Transverse colon (tissue), 4 donors: ENCODE measurements at regions not wholly inside any gene's neighbourhood (a gene's known extent, or its start where the extent isn't known, plus 50 kb on each side); places are given as distances from the start of the nearest gene placed in this dataset.

ENCODE experiments used
- DNase-seq: peaks from one replicate; pipeline ENCODE4 v3.0.0-alpha.2; 2019
- H3K27ac ChIP-seq, 4 donors: fragments of 200-600 bp; sonication (generic); 2 replicates each; pipeline ENCODE4 v1.5.1; 2016 to 2018; ENCODE audit warnings: inconsistent platforms in 4 of 4
- H3K27me3 ChIP-seq: fragments of 200-600 bp; sonication (generic); 2 replicates; pipeline ENCODE4 v1.5.1; 2017; ENCODE audit warnings: inconsistent platforms
- H3K36me3 ChIP-seq, 4 donors: fragments of 200-600 bp; sonication (generic); 2 replicates each; pipeline ENCODE4 v1.5.1; 2017 to 2019; ENCODE audit warnings: inconsistent platforms in 4 of 4
- H3K4me1 ChIP-seq, 4 donors: fragments of 200-600 bp; sonication (generic); 2 replicates each; pipeline ENCODE4 v1.5.1; 2017 to 2020; ENCODE audit warnings: inconsistent platforms in 4 of 4
- H3K4me3 ChIP-seq, 4 donors: fragments of 200-600 bp; sonication (generic); 1 replicate in 1 of 4; 2 replicates in 3 of 4; pipeline versions ENCODE4 v1.5.1 to v1.6.1; 2017 to 2019; ENCODE audit warnings: inconsistent platforms in 4 of 4
- H3K9me3 ChIP-seq, 2 donors: fragments of 200-600 bp; sonication (generic); 2 replicates each; pipeline ENCODE4 v1.5.1; 2017 to 2019; ENCODE audit warnings: inconsistent platforms in 2 of 2
- EP300 ChIP-seq: sonication (generic); formaldehyde crosslinking; IDR thresholded peaks from one replicate; pipeline ENCODE4 v1.6.1; 2017; ENCODE audit warnings: antibody characterized with exemption, low read depth
- POLR2A ChIP-seq: fragments of 450-650 bp; IDR thresholded peaks from one replicate; pipeline ENCODE4 v1.6.1; 2016; ENCODE audit warnings: antibody characterized with exemption, mild to moderate bottlenecking, moderate library complexity
- POLR2AphosphoS5 ChIP-seq, 3 donors: sonication (generic); formaldehyde crosslinking; IDR thresholded peaks; one replicate each; pipeline ENCODE4 v1.6.1; 2016; ENCODE audit warnings: antibody characterized with exemption in 3 of 3
- WGBS, 2 donors: methylation state at CpG; one replicate each; pipeline ENCODE4 v1.1.5; 2018; ENCODE audit warnings: low coverage in 1 of 2; 5-methylcytosine and 5-hydroxymethylcytosine counted together
- in situ Hi-C, 4 donors: fragments of 200-750 bp; cut with MboI; loops; one replicate each; pipeline versions ENCODE4 v1.15.0 to v1.15.1; 2017; ENCODE audit warnings: low sequenced_read_pairs in 3 of 4, low pct_ligation_motif_present in 1 of 4, low pct_unique_long_range_greater_than_20kb in 1 of 4
- intact Hi-C: fragments of 100-400 bp; cut with DNase I; formaldehyde crosslinking; loops from one replicate; pipeline ENCODE4 v1.15.1; 2023; ENCODE audit warnings: low total_unique reads
- TF ChIP-seq, protein P1 (sequence below), 5 experiments: fragments of 200-600 bp in 3 of 5; fragments of 450-650 bp in 2 of 5; sonication (generic) in 3 of 5; IDR thresholded peaks; 1 replicate in 2 of 5; 2 replicates in 3 of 5; pipeline ENCODE4 v1.5.1; 2016 to 2017; ENCODE audit warnings: antibody characterized with exemption in 5 of 5, inconsistent platforms in 3 of 5, mild to moderate bottlenecking in 2 of 5, moderate library complexity in 1 of 5

DNA sequence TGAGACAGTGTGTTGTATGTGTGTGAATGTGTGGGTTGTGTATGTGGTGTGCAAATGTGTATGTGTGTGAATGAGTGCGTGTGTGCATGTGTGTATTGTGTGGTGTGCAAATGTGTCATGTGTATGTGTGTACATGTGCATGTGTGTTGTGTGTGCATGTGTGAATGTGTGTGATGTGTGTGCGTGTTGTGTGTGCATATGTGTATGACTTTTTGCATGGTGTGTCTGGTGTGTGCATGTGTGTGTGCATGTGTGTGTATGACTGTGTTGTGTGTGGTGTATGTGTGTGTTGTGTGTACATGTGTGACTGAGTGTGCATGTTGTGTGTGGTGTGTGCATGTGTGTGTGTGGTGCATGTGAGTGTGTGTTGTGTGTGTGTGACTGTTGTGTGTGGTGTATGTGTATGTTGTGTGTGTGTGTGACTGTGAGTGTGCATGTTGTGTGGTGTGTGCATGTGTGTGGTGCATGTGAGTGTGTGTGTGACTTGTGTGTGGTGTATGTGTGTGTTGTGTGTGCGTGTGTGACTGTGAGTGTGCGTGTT lies 268.3 kb downstream of the DCDC2C start:
- intact Hi-C loops, result no loop called here

DNA sequence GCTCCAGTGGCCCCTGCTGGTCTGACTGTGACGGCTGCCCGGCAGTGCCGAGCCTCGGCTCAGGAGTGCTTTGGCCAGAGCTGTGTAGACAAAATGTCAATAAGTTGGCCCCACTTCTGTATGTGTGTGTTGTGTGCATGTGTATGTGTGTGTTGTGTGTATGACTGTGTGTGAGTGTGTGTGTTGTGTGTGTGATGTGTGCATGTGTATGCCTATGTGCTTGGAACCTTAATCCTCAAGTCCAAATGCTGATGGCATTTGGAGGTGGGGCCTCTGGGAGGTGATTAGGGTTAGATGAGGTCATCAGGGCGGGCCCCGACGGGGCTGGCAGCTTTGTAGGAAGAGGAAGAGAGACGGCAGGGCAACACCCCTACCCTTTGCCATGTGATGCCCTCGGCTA lies 269.0 kb downstream of the DCDC2C start:
- Histone ChIP-seq H3K9me3 (no peaks in the 10 kb centered on the region), H3K4me3 (no peak overlapping the region), H3K4me1 (no peaks in the 10 kb centered on the region), H3K27ac (no peak overlapping the region), H3K27me3 (no peaks in the 10 kb centered on the region), H3K36me3 (no peaks in the 10 kb centered on the region)
- DNase-seq, result no peak
- 74% methylated on average over 9 of the region's 9 CpGs; no CpG with 5 or more reads in 1 of the 2 donors for WGBS, 2 donors
- in situ Hi-C loops (no loop called here), intact Hi-C loops (no loop called here)
- no peak for TF ChIP-seq EP300
- TF ChIP-seq, protein P1, sequence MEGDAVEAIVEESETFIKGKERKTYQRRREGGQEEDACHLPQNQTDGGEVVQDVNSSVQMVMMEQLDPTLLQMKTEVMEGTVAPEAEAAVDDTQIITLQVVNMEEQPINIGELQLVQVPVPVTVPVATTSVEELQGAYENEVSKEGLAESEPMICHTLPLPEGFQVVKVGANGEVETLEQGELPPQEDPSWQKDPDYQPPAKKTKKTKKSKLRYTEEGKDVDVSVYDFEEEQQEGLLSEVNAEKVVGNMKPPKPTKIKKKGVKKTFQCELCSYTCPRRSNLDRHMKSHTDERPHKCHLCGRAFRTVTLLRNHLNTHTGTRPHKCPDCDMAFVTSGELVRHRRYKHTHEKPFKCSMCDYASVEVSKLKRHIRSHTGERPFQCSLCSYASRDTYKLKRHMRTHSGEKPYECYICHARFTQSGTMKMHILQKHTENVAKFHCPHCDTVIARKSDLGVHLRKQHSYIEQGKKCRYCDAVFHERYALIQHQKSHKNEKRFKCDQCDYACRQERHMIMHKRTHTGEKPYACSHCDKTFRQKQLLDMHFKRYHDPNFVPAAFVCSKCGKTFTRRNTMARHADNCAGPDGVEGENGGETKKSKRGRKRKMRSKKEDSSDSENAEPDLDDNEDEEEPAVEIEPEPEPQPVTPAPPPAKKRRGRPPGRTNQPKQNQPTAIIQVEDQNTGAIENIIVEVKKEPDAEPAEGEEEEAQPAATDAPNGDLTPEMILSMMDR (IDR thresholded peaks at IDR 0.05), result no peak
- no peak for TF ChIP-seq POLR2AphosphoS5 (IDR thresholded peaks at IDR 0.05)
- no peak for TF ChIP-seq POLR2A

More for the DNA sequence above, 268.3 kb downstream of the DCDC2C start:
- Histone ChIP-seq H3K4me1 (no peaks in the 10 kb centered on the region), H3K4me3 (no peak overlapping the region), H3K36me3 (no peaks in the 10 kb centered on the region), H3K27ac (no peak overlapping the region), H3K9me3 (no peaks in the 10 kb centered on the region), H3K27me3 (no peaks in the 10 kb centered on the region)
- in situ Hi-C loops, result no loop called here
- WGBS, 2 donors, result 82 to 95% methylated on average over 3 to 4 of the region's 4 CpGs
- DNase-seq, result no peak
- no peak for TF ChIP-seq POLR2A
- TF ChIP-seq EP300, result no peak
- TF ChIP-seq POLR2AphosphoS5 (IDR thresholded peaks at IDR 0.05), result no peak
- TF ChIP-seq, protein P1 (IDR thresholded peaks at IDR 0.05), result no peak

DNA sequence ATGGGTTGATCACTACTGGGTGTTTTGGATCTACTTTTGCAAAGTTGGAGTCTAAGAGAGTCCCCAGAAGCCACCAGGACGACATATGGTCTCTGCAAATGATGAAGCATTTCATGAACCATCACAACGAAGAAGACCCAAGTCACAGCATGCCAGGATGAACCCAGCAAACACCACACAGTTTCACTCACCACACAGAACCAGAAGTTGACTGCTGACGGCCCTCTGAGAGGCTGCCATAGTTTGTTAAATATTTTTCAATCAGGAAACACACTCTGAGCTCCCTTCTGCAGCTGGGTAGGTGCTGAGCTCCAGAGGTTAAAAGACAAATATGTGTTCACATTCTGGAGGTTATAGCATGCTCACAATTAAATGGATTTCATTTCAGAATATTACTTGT lies 271.4 kb downstream of the DCDC2C start:
- intact Hi-C loops, result no loop called here
- DNase-seq, result no peak
- Histone ChIP-seq H3K27me3 (no peaks in the 10 kb centered on the region), H3K36me3 (no peaks in the 10 kb centered on the region), H3K27ac (no peak overlapping the region), H3K9me3 (peaks cover 0 to 3% of the 10 kb centered on the region in 2 donors), H3K4me3 (no peak overlapping the region), H3K4me1 (no peaks in the 10 kb centered on the region)
- in situ Hi-C loops, result no loop called here
- TF ChIP-seq POLR2A, result no peak
- TF ChIP-seq, protein P1 (IDR thresholded peaks at IDR 0.05), result no peak
- TF ChIP-seq POLR2AphosphoS5 (IDR thresholded peaks at IDR 0.05), result no peak
- TF ChIP-seq EP300, result no peak
- WGBS, 2 donors, result 50% methylated on average over 3 of the region's 3 CpGs; no CpG with 5 or more reads in 1 of the 2 donors

DNA sequence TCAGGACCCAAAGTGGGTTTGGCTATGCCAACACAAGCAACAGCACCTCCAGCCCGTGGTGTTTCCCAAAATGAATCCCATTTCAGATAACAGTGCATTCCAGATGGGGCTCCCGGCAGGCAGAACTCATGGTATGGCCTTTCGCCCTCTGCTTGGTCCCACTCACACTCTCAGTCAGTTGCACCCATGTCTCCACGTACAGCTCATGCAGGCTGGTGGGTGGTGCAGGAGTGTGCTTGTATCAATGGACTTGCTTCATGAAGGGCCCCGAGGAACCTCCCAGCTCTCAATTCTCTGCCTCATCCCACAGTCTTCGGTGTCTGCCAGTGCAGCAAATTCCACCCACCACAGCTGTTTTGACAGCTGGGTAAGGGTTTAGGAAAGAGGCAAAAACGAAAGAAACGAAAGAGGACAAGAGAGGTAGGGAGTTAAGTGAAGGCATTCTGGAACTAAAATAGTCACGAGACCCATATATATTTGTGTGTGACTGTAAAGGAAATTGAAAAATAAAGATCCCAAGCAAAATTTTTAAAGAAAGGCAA lies 278.1 kb downstream of the DCDC2C start:
- H3K36me3 ChIP-seq, result no peaks in the 10 kb centered on the region
- no peak overlapping the region for H3K27ac ChIP-seq
- 69 to 73% methylated on average over 4 to 9 of the region's 9 CpGs for WGBS, 2 donors
- intact Hi-C loops, result no loop called here
- TF ChIP-seq POLR2A, result no peak
- TF ChIP-seq EP300, result no peak
- H3K9me3 ChIP-seq, result peaks cover 0 to 4% of the 10 kb centered on the region in 2 donors
- H3K4me1 ChIP-seq, result no peaks in the 10 kb centered on the region
- no peak for DNase-seq
- in situ Hi-C loops, result no loop called here
- no peak overlapping the region for H3K4me3 ChIP-seq
- H3K27me3 ChIP-seq, result no peaks in the 10 kb centered on the region

DNA sequence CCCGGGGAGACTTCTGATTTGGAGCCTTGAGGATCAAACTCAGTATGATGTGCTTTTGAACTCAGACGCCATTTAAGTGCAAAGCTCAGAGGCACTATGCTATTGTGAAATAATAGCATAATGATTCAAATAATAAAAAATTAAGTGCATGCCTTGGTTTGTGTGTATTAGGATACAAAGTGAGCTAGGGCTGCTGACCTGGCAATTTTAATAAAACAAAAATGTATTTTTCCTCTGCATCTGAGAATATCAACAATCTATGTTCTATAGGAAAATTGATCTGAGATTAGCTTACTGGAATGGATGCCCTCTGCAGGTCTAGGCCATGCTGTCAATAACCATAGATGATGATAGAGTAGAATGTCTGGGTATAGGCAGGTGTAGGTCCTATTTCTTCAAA lies 278.8 kb downstream of the DCDC2C start:
- in situ Hi-C loops (no loop called here), intact Hi-C loops (no loop called here)
- 76 to 94% methylated on average over 2 of the region's 2 CpGs for WGBS, 2 donors
- peaks cover 0 to 4% of the 10 kb centered on the region in 2 donors for H3K9me3 ChIP-seq
- no peak for DNase-seq
- H3K4me1 ChIP-seq, result no peaks in the 10 kb centered on the region
- H3K4me3 ChIP-seq, result no peak overlapping the region
- H3K27me3 ChIP-seq, result no peaks in the 10 kb centered on the region
- H3K27ac ChIP-seq, result no peak overlapping the region
- TF ChIP-seq EP300, result no peak
- TF ChIP-seq POLR2A, result no peak
- TF ChIP-seq, protein P1 (IDR thresholded peaks at IDR 0.05), result no peak
- no peak for TF ChIP-seq POLR2AphosphoS5 (IDR thresholded peaks at IDR 0.05)
- no peaks in the 10 kb centered on the region for H3K36me3 ChIP-seq
